SU-DHL-6 (cell line): ENCODE measurements at regions not wholly inside any gene's neighbourhood (a gene's known extent, or its start where the extent isn't known, plus 50 kb on each side); places are given as distances from the start of the nearest gene placed in this dataset.

ENCODE experiments used
- EZH2phosphoT487 ChIP-seq: fragments of 200-600 bp; sonication (generic), shearing (Covaris generic); conservative IDR thresholded peaks from 2 replicates; pipeline ENCODE4 v1.6.1; 2018; ENCODE audit warnings: mild to moderate bottlenecking, antibody characterized with exemption, low read length, moderate library complexity, mixed read lengths
- TF ChIP-seq, protein P1 (sequence below): fragments of 200-600 bp; sonication (generic); IDR thresholded peaks from one replicate; pipeline ENCODE4 v1.5.1; 2017; ENCODE audit warnings: antibody characterized with exemption, mild to moderate bottlenecking, low read length, moderate library complexity; ENCODE audit not compliant: insufficient read depth, poor library complexity, severe bottlenecking

DNA sequence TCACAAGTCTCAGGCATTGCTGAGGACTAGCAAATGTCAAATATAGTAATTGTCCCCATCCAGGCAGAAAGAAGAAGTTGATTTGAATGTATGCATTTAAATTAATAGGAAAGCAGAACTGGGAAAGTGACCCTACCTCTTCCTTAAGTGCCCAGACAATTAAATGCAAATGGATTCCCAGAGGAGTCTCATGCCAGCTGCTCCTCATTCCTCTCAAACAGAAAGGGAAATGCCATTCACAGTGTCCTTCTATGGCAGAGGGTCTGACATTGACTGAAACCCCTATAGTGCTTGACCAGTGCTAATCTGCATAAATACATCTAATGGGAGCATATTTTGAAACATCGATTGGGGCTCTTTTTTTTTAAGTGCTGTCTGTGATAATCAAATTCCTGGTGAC lies 292.4 kb upstream of the SEL1L start:
- TF ChIP-seq, protein P1, sequence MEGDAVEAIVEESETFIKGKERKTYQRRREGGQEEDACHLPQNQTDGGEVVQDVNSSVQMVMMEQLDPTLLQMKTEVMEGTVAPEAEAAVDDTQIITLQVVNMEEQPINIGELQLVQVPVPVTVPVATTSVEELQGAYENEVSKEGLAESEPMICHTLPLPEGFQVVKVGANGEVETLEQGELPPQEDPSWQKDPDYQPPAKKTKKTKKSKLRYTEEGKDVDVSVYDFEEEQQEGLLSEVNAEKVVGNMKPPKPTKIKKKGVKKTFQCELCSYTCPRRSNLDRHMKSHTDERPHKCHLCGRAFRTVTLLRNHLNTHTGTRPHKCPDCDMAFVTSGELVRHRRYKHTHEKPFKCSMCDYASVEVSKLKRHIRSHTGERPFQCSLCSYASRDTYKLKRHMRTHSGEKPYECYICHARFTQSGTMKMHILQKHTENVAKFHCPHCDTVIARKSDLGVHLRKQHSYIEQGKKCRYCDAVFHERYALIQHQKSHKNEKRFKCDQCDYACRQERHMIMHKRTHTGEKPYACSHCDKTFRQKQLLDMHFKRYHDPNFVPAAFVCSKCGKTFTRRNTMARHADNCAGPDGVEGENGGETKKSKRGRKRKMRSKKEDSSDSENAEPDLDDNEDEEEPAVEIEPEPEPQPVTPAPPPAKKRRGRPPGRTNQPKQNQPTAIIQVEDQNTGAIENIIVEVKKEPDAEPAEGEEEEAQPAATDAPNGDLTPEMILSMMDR = no peak
- no peak for TF ChIP-seq EZH2phosphoT487
